Loucy (cell line): ENCODE measurements at regions not wholly inside any gene's neighbourhood (a gene's known extent, or its start where the extent isn't known, plus 50 kb on each side); places are given as distances from the start of the nearest gene placed in this dataset.

Source experiments
- H2AFZ ChIP-seq: fragments of 200-600 bp; sonication (generic); 2 replicates; pipeline ENCODE4 v1.6.0; 2016; ENCODE audit warnings: antibody characterized with exemption, mild to moderate bottlenecking, low read length, moderate library complexity
- H3F3A ChIP-seq: fragments of 200-600 bp; 2 replicates; pipeline ENCODE4 v1.6.0; 2016; ENCODE audit warnings: antibody characterized with exemption, low read depth, mild to moderate bottlenecking
- H3K27me3 ChIP-seq: fragments of 200-600 bp; sonication (generic); 2 replicates; pipeline ENCODE4 v1.6.1; 2014; ENCODE audit warnings: low read length, mild to moderate bottlenecking; ENCODE audit not compliant: insufficient read depth, poor library complexity, severe bottlenecking
- H3K36me3 ChIP-seq: fragments of 200-600 bp; sonication (generic); 2 replicates; pipeline ENCODE4 v1.6.1; 2016; ENCODE audit warnings: low read length; ENCODE audit not compliant: insufficient read depth
- H3K4me1 ChIP-seq: fragments of 200-600 bp; sonication (generic); 2 replicates; pipeline ENCODE4 v1.5.1; 2014; ENCODE audit warnings: low read length, mild to moderate bottlenecking; ENCODE audit not compliant: insufficient read depth, poor library complexity, severe bottlenecking
- H3K4me2 ChIP-seq: fragments of 200-600 bp; sonication (generic); 2 replicates; pipeline ENCODE4 v1.6.0; 2014; ENCODE audit warnings: antibody characterized with exemption, low read length, low read depth, mild to moderate bottlenecking; ENCODE audit not compliant: poor library complexity, severe bottlenecking
- H3K4me3 ChIP-seq: fragments of 200-600 bp; sonication (generic); 2 replicates; pipeline ENCODE4 v1.5.1; 2014; ENCODE audit warnings: low read length, mild to moderate bottlenecking, mixed read lengths; ENCODE audit not compliant: poor library complexity, severe bottlenecking
- H3K79me2 ChIP-seq: fragments of 200-600 bp; sonication (generic); 2 replicates; pipeline ENCODE4 v1.6.1; 2014; ENCODE audit warnings: low read length; ENCODE audit not compliant: insufficient read depth
- H3K9ac ChIP-seq: fragments of 200-600 bp; sonication (generic); 2 replicates; pipeline ENCODE4 v1.6.0; 2014; ENCODE audit warnings: mild to moderate bottlenecking, low read depth, low read length, moderate library complexity; ENCODE audit not compliant: poor library complexity, severe bottlenecking
- H3K9me2 ChIP-seq: fragments of 200-600 bp; sonication (generic); replicated peaks from 2 replicates; pipeline ENCODE4 v1.6.1; 2016; ENCODE audit warnings: low read depth, low read length, mixed read lengths
- H3K9me3 ChIP-seq: fragments of 200-600 bp; sonication (generic); 2 replicates; pipeline ENCODE4 v1.6.1; 2014; ENCODE audit warnings: mild to moderate bottlenecking, antibody characterized with exemption, low read length, low read depth; ENCODE audit not compliant: insufficient read depth
- H4K20me1 ChIP-seq: fragments of 200-600 bp; sonication (generic); 2 replicates; pipeline ENCODE4 v1.6.0; 2014; ENCODE audit warnings: antibody characterized with exemption, low read length, mild to moderate bottlenecking; ENCODE audit not compliant: insufficient read depth, poor library complexity, severe bottlenecking
- CTCF ChIP-seq: fragments of 200-600 bp; sonication (generic); conservative IDR thresholded peaks from 2 replicates; pipeline ENCODE4 v1.5.1; 2014; ENCODE audit warnings: mild to moderate bottlenecking, antibody characterized with exemption, low read length
- EZH2phosphoT487 ChIP-seq: fragments of 200-600 bp; IDR thresholded peaks from 2 replicates; pipeline ENCODE4 v1.6.1; 2018; ENCODE audit warnings: antibody characterized with exemption, mild to moderate bottlenecking, moderate library complexity, borderline replicate concordance

GRCh38 chr22:27193215-27193614 is 535.8 kb downstream of the MIAT start:
- Histone ChIP-seq H3K4me3 (no peak overlapping the region), H3K9ac (no peak overlapping the region), H3K9me3 (0 out of 2 replicates have a peak, but pooled peaks cover 4% of the 10 kb centered on the region), H2AFZ (no peak overlapping the region), H3K9me2 (no peaks in the 10 kb centered on the region), H3F3A (no peaks in the 10 kb centered on the region), H3K4me1 (no peaks in the 10 kb centered on the region), H3K79me2 (no peaks in the 10 kb centered on the region), H3K36me3 (no peaks in the 10 kb centered on the region), H3K27me3 (no peaks in the 10 kb centered on the region), H3K4me2 (no peak overlapping the region), H4K20me1 (no peaks in the 10 kb centered on the region)
- TF ChIP-seq CTCF (no peak), EZH2phosphoT487 (no peak)

GRCh38 chr22:27193636-27194035 is 536.2 kb downstream of the MIAT start:
- no peaks in the 10 kb centered on the region for H3K4me1 ChIP-seq
- H3K36me3 ChIP-seq, result no peaks in the 10 kb centered on the region
- H3K79me2 ChIP-seq, result no peaks in the 10 kb centered on the region
- H3K9me2 ChIP-seq, result no peaks in the 10 kb centered on the region
- no peaks in the 10 kb centered on the region for H4K20me1 ChIP-seq
- no peak overlapping the region for H3K4me3 ChIP-seq
- TF ChIP-seq CTCF (no peak), EZH2phosphoT487 (no peak)
- no peak overlapping the region for H2AFZ ChIP-seq
- no peaks in the 10 kb centered on the region for H3F3A ChIP-seq
- H3K9me3 ChIP-seq, result 0 out of 2 replicates have a peak, but pooled peaks cover 4% of the 10 kb centered on the region
- H3K4me2 ChIP-seq, result no peak overlapping the region
- no peaks in the 10 kb centered on the region for H3K27me3 ChIP-seq
- H3K9ac ChIP-seq, result no peak overlapping the region

- H3K4me1 ChIP-seq, result no peaks in the 10 kb centered on the region
- H3K4me2 ChIP-seq, result no peak overlapping the region
- no peak overlapping the region for H3K4me3 ChIP-seq
- TF ChIP-seq CTCF (no peak), EZH2phosphoT487 (no peak)
- H3K9ac ChIP-seq, result no peak overlapping the region
- no peaks in the 10 kb centered on the region for H3F3A ChIP-seq
- H3K79me2 ChIP-seq, result no peaks in the 10 kb centered on the region
- no peaks in the 10 kb centered on the region for H3K27me3 ChIP-seq
- no peaks in the 10 kb centered on the region for H3K9me2 ChIP-seq
- 0 out of 2 replicates have a peak, but pooled peaks cover 4% of the 10 kb centered on the region for H3K9me3 ChIP-seq
- H2AFZ ChIP-seq, result no peak overlapping the region
- no peaks in the 10 kb centered on the region for H3K36me3 ChIP-seq
- no peaks in the 10 kb centered on the region for H4K20me1 ChIP-seq
Measured at GRCh38 chr22:27194096-27194748, 536.8 kb downstream of the MIAT start.
